HG02623 (cell line): ENCODE measurements at regions not wholly inside any gene's neighbourhood (a gene's known extent, or its start where the extent isn't known, plus 50 kb on each side); places are given as distances from the start of the nearest gene placed in this dataset.
A peak's percentile ranks its signal among the peaks of the same experiment; 100 is the strongest.

Experiments used
- ATAC-seq: cut with Tn5 transposase; IDR thresholded peaks from one replicate; pipeline ENCODE4 v1.9.1; 2021; ENCODE audit warnings: moderate library complexity; ENCODE audit not compliant: unreplicated experiment

GRCh38 chr7:115153176-115153575, 231.3 kb downstream of the MDFIC start:
- no peak for ATAC-seq

DNA sequence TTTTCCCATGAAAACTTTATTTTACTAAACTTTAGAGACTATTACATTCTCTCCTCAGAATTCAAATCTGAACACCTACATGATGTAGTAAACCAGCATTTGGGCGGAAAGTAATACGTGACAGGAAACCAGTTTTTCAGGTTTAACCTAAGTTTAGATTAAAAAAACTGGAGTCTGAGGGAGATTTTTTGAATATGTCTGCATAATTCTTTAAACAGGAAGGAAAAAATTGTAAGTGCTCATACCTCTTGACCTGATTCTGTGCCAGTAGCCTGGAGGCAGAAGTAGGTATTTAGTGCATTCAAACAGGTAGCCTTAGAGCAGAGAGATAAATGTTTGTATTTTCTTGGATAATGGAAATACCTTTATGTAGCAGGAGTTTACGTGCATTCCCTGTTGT, 224.3 kb downstream of the MDFIC start:
- no peak for ATAC-seq

- ATAC-seq: peak; percentile 60
These were observed 223.6 kb downstream of the MDFIC start for GRCh38 chr7:115145512-115145911.

DNA sequence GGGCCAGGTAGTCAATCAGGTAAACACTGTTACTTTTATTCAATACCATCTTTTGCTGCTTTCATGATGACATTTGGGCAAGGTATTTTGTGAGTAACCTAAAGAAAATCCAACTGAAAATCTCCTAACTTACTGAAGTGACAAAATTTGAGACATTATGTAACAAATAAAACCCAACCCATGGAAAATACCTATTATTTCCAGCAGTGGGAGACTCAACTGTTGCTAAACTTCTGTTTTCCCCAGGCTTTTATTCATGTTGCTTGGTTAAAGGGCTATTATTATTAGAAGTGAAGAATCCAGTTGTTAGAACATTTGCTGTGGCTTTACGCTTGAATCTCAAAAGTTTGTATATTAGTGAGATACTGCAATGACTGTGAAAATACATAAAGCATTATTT, 215.9 kb downstream of the MDFIC start:
- ATAC-seq: no peak

DNA sequence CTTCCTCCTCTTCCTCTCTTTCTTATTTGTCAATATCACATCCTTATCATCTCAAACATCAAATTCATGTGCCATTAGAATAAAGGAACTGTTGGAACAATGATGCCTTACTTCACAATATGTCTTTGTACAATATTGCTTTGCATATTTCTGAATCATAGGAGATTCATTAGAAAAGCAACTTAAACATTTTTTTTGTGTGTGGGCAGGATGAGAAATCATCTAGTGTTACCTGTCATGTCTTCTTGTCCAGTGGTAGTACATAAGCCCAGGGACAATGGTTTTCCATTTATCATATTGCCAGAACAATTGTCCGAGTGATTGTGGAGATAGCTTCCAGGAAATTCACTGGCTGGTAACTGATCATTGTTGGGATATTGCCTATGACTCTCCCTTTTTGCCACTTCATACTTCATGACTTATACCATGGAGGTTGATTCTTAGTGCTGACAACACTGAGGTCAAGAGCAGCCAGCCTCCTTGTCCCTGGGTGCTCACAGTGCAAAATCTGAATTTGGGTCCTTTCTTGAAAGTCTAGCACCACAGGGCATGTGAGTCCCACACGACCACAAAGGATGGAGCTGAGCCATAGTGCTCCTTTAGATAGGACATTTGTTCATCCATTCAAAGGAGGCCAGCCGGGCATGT, 215.0 kb downstream of the MDFIC start:
- ATAC-seq: no peak

DNA sequence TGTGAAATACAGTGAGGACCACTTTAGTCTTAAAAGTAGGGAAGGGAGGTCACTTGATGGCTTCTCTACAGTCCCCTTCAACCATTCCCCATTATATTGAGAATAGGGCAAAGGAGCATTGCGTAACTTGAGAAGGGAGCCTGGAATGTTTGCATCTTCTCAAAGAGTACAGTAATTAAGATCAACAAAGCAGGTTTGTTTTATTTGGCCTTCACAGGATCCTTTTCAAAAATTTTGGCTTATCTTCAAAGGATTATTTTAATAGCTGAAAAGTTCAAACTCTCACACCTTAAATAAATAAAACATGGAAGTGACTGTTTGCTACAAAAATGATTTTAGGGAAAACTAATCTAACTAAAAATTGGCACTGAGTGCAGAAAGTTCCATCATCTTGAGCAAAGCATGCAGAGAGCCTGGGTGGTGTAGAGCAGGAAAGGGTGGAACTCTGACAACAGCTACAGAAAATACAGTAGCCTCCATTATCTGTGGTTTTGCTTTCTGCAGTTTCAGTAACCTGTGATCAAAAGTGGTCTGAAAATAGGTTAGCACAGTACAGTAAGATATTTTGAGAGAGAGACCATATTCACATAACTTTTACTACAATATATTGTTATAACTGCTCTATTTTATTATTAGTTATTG, 214.0 kb downstream of the MDFIC start:
- ATAC-seq: peak; percentile 92

DNA sequence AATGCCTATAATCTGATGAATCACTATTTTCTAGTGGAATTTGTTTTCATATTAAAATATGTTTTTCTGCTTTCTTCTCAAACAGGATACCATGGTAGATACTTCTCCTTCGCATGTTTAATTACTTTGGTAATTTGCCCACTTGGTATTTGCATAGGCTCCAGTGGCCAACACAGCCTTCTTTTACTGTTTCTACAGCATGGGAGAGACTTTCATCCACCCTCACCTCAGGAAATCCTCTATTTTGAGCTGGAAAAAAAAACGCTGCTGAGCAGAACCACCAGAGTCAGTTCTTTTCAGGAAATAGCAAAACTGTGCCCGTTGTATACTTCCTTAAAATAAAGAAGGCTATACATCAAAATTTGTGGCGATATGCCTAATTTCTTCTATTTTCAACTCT, 213.3 kb downstream of the MDFIC start:
- no peak for ATAC-seq

- no peak for ATAC-seq
These were observed 211.4 kb downstream of the MDFIC start for GRCh38 chr7:115133248-115133647.

DNA sequence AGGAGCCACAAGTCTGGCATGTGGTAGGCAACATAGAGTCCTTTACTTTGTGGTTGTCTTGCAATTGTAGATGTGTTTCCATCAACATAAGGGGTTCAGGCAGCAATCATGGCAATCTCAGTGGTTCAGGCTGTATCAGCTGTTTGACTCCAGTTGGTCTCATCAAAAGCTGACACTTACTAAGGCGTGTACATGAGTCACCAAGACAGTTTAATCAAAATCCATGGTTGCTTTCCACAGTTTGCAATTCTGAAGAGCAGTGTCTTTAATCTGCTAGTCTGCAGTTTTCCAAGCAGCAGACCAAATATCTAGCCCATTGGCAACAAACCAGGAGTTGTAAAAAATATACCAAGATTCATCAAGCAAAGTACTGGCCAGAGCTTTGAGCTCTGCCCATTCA, 210.2 kb downstream of the MDFIC start:
- no peak for ATAC-seq

DNA sequence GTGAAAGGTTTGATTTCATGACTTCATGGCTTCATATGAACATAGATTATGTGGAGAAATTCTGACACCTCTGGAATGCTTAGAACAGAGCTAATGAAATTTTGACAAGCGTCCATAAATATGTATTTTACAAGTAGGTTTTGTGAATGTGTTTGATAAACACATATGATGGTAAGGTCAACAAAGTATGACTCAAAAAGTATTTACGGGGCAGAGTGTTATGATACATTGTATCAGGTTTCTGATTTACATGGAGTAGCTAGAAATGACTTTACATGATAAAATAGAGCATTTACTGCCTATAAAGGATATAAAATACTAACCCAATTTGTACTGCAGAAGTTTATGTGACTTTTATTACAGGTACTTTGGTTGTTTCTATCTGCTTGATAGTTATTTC, 206.3 kb downstream of the MDFIC start:
- ATAC-seq: no peak

DNA sequence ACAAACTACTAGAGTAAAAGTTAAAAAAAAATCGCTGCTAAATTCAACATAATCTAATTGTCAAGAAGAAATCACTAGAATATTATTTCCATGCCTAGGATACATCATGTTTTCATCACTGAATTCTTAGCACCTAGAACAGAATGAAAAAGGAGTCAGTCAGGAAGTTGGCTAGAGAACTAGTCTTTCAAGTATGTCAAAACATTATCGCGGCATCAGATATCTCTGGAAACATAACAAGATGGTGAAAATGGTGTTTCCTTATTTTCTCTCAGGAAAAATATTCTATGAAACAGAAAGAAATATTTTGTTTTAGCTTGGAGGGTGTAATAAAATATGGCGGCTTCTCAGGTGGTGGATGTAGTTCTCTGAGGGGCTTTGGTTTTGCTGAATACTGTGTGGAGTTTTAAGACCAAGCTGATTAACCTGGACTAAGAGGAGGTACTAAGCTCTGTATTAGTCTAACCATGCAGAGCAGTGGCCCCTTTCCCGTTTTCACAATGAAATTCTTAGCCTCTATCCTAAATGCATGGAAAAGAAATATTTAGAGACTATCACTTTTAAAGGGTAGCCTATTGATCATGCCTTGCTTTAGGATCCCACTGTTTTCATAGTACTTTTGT, 205.6 kb downstream of the MDFIC start:
- no peak for ATAC-seq

DNA sequence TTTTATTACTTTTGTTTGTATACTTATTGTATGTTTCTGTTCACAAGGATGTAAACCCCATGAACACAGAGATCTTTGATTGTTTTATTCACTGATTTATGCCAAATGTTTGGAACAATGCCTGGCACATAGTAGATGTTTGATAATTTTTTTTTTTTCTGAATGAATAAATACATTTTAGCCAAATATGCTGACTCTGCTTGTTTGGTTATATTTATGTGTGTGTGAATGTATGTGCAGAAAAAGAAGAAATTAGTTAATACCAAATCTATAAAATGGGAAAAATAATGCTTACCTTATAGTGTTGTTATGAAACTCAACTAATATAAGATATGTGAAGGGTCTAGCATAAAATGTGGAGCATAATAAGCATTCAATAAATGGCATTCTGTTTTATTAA, 203.9 kb downstream of the MDFIC start:
- ATAC-seq: no peak

GRCh38 chr7:115125312-115125711, 203.4 kb downstream of the MDFIC start:
- no peak for ATAC-seq

GRCh38 chr7:115124409-115124939, 202.6 kb downstream of the MDFIC start:
- no peak for ATAC-seq

DNA sequence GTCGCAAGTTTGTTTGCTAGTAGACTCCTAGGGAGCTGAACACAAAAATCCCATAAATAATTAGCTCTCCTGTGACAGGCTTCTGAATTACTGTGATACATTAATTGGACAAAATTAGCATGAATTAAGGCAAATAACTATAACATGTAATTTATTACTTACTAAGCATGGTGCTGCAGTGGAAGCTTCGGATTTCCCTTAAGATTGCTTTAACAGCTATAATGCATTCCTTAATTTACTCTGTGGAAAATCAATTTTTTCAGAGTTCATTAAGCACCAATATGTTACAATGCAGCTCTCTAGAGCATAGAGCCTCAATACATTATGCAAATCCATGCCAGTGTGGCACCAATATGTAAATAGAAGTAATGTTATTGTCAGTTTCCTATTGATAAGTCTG, 201.5 kb downstream of the MDFIC start:
- no peak for ATAC-seq

- no peak for ATAC-seq
These were observed 200.5 kb downstream of the MDFIC start for GRCh38 chr7:115122388-115122787.

DNA sequence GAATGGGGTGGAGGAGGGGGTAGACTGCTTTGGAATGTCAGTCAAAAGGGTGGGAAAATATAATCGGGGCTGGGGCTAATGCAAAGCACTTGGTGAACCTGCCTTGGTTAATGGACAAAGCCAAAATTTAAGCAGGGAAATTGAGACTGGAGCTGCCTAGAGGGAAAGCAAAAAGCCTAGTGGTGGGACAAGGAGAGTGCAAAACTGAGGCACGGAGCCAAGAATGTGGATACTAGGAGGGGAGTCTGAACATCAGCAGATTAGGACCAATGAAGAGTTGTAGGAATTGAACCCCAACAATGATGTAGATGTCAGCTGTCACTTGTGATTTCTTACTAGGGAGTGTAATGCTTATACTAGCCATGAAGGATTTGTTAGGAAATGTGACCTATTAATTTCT, 195.9 kb downstream of the MDFIC start:
- no peak for ATAC-seq

DNA sequence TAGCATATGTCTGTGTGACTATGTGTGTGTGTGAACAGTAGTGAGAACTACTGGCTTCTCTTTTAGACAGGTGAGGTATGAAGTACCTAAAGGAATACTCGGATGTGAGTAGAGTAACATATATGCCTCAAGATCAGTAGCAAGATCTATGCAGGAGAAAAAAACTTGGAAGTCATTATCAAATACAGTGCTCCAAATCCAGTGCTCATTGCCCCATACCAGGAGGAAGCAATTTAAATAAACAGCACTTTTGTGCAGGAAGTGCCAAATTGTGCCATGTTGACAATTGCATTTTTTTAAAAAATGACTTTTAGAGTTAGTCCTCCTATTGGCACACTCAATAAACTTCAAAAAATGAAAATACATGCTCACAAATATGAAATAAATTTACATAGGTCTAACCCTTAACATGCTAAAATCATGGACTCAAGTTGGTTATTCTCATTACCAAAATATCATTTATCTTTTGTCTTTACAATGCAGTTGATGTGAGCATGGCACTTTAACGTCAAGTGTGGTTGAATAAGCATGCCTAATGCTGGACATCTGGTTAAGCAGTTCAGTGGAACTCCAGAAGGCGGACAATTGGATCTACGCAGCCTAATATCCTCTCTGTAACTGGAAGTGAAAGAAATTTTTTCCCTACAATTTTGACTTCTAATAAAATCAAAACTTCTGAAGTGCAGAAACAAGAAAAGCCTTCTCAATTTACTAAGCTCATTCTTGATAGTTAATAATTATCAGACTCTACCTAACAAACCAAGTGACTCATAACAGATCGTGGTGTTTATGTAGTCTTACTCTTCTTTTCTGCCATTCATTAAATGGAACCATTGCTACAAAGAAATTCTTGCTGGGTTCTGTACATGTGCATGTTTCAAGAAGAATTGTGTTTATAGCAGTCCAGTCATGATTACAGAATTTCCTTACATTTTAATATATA, 195.2 kb downstream of the MDFIC start:
- ATAC-seq: no peak

DNA sequence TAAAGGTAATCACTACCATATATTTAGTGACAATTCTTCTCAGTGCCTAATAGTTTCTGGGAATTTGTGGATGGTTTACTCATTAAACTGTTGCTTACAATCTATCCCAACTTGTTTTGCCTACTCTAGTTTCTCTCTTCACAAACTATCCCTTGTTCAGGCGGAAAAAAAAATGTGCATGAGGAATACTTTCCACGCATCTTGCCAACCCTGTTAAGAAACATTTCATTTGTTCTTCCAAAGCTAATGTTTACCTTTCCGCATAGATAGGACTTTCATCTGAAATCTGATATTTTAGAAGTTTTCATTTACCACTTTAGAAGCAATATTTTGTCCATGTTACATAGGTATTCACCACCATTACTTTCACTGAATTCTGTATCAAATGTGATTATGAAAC, 191.9 kb downstream of the MDFIC start:
- no peak for ATAC-seq

- ATAC-seq: no peak
These were observed 191.2 kb downstream of the MDFIC start for GRCh38 chr7:115113131-115113530.

DNA sequence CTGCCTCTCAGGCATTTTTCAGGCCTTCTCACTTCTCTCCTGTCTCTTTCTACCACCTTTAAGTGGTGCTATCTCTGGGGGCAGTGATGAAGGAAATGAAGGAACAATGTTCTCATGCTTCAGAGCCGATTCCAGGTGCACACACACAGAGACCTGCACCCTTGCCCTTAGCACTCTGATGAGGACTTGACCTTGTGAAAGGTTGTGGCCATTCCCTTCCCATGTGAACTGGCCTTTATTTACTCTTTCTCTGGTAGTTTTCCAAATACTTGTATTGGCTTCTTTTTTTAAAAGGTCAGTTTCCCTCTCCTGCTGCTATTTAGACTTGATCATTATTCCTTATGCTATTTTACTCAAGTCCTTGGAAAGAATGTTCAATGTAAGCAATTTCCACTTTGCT, 188.6 kb downstream of the MDFIC start:
- ATAC-seq: no peak
